GM19372 (cell line): ENCODE measurements at regions not wholly inside any gene's neighbourhood (a gene's known extent, or its start where the extent isn't known, plus 50 kb on each side); places are given as distances from the start of the nearest gene placed in this dataset.
"Not testable (repeated sequence)": the region's sequence is repeated elsewhere in the genome, so short reads cannot be mapped to it uniquely, and the experiment has no call there.

Experiments
- ATAC-seq: cut with Tn5 transposase; IDR thresholded peaks from one replicate; pipeline ENCODE4 v1.9.1; 2021; ENCODE audit warnings: mild to moderate bottlenecking, low read depth, moderate library complexity; ENCODE audit not compliant: unreplicated experiment

DNA sequence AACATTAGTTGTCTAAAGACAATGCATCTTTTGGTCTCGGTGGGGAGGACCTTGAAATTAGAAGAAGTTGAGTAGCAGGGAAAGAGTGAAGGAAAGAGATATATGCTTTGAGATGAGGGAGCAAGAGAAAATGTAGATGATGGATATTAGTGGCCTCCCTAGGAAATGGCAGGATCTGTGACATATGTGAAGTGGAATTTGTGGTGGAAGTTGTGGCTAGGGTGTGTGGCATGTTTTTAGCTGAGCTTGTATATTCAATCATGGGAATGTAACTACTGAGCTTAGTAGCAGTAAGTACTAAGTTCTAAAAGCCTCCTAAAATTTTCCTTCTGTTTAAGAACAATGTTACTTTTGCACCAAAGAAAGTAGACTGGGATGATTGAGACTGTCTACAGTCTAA, 382.8 kb upstream of the CTSO start:
- ATAC-seq = no peak

DNA sequence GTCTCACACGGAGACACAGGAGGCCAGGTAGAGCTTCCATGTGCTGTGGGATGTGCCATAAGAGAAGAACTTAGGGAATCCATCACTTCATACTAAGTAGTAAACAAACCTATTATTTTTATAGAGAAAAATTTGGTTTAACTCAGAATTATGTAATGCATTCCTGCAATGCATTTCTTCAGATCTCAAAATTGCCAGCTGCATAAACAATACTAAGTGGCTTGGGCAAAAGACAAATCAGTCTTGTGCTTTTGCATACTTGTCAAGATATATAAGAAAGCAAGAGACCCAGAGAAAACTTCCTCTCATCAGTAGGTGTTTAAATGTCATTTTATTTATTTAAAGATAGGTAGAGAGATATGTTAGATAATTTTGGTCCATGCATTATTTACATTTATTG, 382.1 kb upstream of the CTSO start:
- no peak for ATAC-seq

DNA sequence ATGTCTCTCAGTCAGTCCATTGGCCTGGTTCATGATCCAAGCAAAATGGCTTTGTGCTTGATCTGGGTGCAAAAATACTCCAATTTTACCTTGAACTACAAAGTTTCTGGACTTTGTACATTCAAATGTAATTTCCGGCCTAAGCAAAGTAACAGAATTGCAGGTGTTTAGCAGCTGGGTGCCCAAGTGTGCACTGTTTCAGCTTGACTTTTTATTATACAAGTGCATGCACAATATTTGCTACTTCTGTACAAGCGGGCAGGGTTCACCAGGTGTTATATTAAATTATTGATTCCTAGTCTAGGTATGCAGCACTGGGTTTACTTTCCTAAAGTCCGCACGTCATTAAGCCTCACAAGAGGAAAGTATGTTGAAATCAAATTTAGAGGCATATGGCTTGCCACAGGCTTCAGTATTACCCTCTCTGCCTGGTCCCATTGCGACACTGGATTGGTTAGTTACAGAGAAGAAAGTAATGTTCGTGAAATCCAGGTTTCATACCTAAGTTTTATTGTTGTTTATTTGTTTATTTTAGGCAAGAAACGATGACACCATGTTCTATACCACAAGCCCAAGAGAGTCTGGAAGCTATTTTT, 376.9 kb upstream of the CTSO start:
- ATAC-seq = no peak

DNA sequence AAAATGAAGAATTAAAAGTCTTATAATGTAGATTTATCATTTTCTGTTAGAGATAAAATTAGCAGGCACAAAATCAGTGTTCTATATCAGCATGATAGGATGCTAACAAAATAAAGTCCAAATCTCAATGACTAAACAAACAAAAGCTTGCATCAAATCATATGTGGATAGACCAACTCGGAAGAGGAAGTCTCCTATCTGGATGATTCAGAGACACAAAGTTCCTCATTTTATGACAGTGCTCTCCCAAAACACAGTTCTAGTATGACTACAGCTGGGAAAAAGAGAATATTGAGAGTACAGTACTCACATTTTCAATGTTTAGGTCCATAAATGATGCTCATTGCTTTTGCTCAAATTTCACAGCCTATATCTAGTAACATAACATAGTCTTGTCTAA, 376.1 kb upstream of the CTSO start:
- no peak for ATAC-seq

DNA sequence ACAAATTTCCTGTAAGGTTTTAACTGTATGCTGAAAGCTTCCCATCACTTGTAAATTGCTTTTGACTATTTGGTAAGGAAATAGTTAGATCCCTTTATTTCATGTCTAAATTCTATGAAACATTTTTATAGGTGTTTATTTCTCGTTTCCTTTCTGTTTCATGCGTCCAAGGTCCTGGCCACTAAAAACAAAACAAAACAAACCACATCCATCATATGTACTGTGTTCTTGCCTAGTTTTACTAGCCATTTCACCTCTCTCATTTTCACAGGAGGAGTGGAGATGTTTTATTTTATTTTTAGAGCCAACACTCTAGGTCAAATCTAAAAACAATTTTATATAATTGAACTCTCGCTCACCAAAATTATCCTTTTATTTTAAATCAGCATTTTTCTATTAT, 375.2 kb upstream of the CTSO start:
- ATAC-seq = no peak

DNA sequence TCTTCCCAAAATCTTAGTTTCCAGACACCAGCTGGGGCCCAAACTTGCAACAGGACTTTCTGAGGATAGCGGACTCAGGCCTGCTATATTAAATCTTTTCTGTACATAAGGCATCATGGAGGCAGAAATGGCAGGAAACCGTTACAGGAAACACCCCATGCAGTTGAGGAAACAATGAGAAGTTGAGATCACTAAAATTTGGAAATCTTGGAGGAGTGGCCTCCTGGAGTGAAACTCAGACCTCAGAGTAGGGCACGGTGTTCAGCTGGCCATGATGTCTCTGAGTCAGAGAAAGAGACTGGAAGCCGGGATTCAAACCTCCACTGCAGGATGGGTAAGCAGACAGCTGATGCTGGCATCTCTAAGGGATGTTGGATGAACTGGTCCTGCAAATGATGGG, 372.6 kb upstream of the CTSO start:
- ATAC-seq = no peak

DNA sequence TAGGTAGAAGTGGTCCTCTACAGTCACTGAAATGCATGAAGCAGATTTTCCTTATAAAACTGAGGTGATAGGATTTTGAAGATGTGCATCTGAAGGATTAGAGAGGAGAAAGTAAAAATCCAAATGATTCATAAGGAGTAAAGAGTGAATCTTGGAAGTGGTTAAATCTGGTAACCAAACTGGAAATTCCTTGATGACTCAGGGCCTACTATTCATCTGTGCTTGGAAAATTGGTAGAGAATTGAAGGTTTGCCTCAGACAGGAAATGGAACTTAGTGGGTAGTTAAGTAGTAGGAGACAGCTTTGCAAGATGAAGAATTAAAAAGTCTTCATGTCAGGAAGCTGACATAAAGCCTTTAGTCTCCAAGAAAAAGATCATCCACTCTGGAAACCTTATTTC, 368.9 kb upstream of the CTSO start:
- ATAC-seq = no peak

DNA sequence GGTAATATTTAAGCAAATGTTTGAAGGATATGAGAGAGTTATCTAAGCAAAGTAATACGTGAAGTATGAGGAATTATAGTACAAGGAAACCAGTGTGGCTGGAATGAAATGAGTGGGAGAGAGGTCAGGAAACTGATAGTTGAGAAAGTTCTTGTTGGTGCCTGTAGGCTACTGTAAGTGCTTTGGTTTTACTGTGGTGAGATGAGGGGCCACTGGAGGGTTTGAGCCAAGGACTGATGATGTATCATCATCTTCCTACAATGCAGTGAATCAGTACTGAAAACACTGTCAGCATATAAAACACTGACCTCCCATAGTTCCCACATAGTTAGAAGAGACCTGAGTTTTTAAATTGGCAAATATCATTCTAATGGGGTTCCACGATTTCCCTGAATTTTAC, 367.5 kb upstream of the CTSO start:
- ATAC-seq = no peak

DNA sequence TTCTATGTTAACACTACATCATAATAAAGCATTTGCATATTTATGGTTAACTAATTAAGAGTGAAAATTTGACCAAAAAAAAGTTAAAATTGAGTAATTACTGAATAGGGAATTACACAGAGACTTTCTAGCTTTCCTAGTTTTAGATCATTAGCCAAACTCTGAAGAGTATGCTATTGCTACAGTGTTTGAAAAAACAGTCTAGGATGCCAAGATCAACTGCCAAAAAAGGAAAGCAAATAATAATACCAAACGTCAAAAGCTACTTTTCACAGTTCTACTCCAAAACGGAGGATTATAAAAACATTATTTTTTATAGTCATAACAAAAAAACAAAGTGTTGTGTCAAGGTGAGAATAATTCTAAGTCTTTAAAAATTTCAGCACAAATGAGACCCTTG, 359.8 kb upstream of the CTSO start:
- no peak for ATAC-seq

DNA sequence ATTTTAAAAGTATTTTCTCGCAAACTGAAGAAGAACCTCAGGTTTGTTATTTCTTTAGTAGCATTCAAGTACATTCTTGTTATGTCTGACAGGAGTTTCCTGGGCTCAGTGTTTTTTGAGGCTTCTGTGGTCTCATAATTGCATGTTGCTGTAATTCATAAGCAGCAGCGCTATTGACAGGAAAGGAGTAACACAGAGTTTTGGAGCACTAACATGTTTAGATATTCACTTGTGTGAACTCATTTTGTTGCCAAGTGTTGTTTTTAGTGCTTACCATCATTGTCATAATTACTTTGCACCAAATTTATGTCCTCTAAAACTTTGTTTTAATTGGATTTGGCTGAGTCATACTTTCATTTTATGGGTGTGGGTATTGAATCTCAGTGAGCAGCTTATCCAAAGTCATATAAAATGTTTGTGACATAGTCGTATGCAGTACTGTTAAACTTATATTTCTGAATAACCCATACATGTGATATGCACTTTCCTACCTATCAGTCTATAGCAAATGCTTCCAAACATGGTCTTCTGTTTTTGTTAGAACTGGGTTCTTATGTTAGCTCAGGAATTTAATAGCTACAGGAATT, 358.7 kb upstream of the CTSO start:
- ATAC-seq = no peak

DNA sequence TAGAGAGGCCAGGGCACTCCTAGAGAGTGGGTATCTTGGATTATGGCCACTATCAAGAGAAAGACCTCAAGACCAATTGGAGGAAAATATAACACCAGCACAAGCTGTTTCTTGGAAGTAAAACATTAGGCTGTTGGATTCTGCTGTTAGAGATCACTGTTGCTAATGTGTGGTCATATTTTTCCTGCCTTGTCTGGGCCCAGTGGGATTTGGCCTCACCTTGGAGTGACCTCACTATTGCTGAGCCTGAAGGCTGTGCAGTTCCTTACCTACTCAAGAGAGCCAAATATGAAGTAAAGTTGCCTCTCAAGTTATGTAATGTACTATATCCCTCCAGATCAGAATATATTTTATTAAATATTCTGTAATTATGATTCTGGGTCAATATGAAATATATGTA, 355.4 kb upstream of the CTSO start:
- ATAC-seq = no peak

DNA sequence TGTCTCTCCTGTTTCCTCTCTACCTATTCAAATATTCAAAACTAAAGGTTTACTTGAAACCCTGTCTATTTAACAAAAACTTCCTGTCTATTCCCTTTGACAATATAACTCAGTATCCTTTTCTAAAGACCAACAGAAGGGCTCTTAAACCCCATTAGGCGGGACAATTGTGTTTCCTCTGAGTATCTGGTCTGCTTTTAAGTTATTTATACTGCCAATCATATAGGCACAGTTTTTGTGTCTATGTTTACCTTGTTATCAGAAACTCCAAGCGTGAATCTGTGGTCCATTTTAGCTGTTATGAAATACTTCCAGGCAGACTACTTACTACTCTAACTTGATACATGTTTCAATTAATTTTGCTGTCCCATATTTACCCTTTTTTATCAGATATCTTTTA, 350.0 kb upstream of the CTSO start:
- ATAC-seq = no peak

DNA sequence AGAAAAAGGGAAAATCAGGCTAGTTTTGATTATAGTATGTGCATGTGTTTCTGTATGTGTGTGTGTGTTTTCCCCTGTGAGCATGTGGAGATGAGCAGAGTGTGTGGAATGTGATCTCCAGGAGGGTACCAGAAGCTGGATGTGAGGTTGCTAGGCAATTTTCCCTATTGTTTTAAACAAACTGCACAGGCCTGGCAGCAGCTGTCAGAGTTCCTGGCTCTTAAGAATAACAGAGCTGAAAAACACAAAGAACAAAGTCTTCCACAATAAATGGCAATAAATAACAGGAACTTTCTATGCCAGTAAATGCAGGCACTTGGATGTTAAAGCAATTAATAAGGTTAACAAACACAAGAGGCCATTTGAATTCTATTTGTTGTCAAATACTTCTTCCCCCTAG, 344.6 kb upstream of the CTSO start:
- no peak for ATAC-seq

DNA sequence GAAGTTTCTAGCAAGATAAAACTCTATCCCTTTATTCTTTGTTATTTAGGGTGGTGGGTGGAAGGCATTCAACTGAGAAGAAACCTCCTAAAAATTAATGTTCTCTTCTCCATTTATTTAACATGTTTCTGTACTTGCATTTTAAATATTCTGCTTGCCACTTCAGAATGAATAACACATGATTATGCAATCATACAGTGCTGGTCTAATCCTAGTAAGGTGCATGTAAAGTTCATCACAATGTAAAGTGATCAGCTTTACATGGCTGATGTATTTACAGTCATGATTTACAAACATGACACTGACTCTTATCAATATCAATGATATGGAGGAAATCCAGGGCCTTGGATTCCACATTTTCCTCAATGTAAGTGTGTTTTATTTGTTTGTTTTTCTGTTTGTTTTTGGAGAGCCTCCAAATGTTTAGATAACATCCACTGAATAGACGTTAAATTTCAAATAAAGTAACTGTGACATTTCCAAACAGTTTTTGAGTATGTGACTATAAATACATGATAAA, 342.1 kb upstream of the CTSO start:
- no peak for ATAC-seq

DNA sequence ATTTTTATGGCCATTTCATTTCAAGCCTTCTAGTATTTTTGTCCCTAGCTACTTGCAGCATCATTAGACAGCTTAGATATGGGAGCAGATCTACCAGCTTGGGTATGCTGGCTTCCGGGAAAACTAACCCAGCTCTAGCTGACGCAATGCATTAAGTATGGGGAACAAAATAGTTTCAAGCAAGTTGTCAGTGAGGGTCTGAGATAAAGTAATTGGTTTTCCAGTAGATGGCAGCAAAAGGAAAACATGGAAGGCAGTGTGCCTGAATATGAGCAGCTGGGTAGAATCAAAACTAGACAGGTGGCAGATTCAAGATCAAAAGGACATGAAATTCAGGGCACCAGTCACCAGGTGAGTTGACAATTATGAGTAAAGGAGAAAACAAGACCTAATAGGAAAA, 340.9 kb upstream of the CTSO start:
- no peak for ATAC-seq

DNA sequence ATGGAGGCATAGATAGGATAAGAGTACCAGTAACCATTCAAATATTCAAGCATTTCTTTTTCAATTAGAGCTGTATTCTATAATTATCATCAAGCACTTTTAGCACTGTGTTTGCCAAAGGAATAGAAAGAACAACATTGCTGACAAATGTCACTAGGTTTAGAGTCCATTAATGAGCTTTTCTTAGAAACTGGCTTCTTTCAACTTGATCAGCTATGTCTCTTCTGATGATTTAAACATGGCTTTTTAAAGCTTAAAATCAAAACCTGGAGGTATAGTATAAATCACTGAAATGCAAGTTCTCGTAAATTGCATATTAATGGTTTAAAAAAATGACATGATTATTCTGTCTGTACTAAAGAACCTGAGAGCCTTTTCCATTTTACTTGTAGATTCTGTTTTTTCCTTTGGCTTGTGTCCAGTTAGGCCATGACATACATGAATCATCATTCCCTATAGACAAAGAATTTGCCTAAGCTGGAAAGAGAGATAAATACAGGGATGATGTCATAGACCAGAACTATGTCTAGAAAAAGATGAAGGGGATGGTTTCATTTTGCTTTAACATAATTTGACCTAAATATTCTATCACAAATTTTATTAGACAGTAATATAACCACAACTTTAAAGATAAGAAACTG, 340.1 kb upstream of the CTSO start:
- ATAC-seq = no peak

DNA sequence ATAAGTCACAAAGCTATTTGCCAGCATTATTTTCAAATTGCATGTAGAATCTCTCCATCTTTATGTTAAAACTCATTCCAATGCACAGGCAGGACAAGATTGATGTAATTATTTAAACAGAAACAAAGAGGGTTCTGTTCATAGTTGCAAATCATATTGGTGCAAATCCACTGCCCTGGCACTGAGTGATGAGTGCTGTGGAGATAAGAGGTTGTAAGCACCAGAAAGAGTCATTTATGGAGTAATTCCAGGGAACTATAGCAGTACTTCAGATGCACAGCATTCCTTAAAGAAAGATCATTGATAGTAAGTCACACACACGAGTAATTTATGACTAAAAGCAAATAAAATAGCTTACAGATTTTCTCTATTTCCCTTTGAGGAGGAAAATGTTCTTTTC, 337.7 kb upstream of the CTSO start:
- ATAC-seq = no peak

DNA sequence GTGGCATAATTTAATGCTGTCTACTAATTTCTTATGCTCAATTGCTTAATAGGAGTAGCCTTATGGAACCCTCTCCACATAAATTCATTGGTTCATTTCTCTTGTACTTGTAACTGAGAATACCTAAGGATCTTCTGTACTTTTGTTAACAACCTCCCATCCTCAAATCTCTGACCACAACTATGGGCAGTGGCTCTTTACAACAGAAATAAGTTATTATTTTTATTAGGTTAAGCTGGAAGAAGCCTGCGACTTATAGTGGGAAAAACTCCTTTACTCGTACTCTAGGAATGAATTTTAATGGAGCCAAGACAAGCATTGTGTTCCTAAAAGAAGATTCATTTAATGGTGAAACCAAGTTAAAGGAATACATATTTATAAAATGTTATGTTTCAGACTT, 337.1 kb upstream of the CTSO start:
- no peak for ATAC-seq

DNA sequence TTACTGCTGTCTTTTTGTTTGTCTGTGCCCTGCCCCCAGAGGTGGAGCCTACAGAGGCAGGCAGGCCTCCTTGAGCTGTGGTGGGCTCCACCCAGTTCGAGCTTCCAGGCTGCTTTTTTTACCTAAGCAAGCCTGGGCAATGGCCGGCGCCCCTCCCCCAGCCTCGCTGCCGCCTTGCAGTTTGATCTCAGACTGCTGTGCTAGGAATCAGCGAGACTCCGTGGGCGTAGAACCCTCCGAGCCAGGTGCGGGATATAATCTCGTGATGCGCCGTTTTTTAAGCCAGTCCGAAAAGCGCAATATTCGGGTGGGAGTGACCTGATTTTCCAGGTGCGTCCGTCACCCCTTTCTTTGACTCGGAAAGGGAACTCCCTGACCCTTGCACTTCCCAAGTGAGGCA, 336.4 kb upstream of the CTSO start:
- not testable (repeated sequence) for ATAC-seq

DNA sequence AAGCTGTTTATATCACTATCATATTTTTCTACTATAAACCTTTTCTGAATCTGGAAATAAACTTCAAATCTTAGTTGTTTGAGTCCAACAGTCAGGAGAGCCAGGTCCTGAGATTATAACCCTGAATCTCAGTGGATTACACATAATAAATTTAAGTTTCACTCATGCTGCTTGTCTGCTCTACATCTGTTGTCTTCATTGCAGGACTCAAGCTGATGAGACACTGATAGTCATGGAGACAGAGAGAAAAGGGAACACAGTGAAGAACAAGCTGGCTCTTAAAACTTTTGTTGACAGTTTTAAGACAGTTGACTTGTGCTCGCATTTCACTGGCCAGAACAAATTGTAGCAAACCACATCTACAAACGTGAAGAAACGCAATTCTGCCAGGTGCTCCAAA, 327.0 kb upstream of the CTSO start:
- ATAC-seq = no peak

DNA sequence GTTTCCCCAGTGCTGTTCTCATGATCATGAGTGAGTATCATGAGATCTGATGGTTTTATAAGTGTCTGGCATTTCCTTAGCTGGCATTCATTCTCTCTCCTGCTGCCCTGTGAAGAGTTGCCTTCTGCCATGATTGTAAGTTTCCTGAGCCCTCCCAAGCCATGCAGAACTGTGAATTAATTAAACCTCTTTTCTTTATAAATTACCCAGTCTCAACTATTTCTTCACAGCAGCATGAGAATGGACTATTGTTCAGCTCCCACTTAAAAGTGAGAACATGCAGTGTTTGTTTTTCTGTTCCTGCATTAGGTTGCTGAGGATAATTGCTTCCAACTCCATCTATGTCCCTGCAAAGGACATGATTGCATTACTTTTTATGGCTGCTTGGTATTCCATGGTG, 311.7 kb upstream of the CTSO start:
- no peak for ATAC-seq

DNA sequence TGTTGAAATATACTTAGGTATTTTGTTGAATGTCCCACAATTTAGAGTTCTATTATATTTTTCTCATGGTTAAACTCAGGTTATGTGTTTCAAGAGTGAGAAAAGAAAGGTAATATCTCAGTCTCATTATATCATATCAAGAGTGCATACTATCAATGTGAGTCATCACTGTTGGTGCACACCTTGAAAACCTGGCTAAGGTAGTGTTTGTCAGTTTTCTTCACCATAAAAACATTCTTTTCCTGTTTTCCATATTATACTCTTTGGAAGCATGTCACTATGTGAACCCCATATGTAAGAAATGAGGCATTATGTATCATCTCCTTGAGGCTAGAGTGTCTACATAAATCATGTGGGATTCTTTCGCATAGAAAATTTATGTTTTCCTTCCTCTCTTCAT, 307.6 kb upstream of the CTSO start:
- ATAC-seq = no peak
